Natural killer cell treated with Interleukin-12 subunit alpha and Interleukin-12 subunit beta and Interleukin-15 and Interleukin-18, amount 100 ng/mL, for 72 hours (primary cell): ENCODE measurements at regions not wholly inside any gene's neighbourhood (a gene's known extent, or its start where the extent isn't known, plus 50 kb on each side); places are given as distances from the start of the nearest gene placed in this dataset.

Source experiments
- ATAC-seq, 2 donors: fragments of 150-1000 bp; cut with Tn5 transposase in 1 of 2; sonication (Bioruptor Pico), chemical (Tn5 transposase) in 1 of 2; 2 replicates each; pipeline ENCODE4 v1.10.0; 2021
- DNase-seq: peaks from one replicate; pipeline ENCODE4 v3.0.0; 2022; ENCODE audit warnings: low spot score
- H3K27ac Mint-ChIP-seq, 2 donors: 1 replicate in 1 of 2; 2 replicates in 1 of 2; pipeline ENCODE4 v1.8.0; 2022; ENCODE audit warnings: mixed read lengths in 2 of 2, mild to moderate bottlenecking in 1 of 2, moderate library complexity in 1 of 2
- H3K27me3 Mint-ChIP-seq, 2 donors: 1 replicate in 1 of 2; 2 replicates in 1 of 2; pipeline ENCODE4 v1.8.0; 2022; ENCODE audit warnings: mixed read lengths in 2 of 2
- H3K36me3 Mint-ChIP-seq: one replicate; pipeline ENCODE4 v1.8.0; 2022; ENCODE audit warnings: mixed read lengths
- H3K4me1 Mint-ChIP-seq, 2 donors: 1 replicate in 1 of 2; 2 replicates in 1 of 2; pipeline ENCODE4 v1.8.0; 2022; ENCODE audit warnings: low read depth in 2 of 2, mixed read lengths in 2 of 2, mild to moderate bottlenecking in 1 of 2
- H3K4me3 Mint-ChIP-seq: one replicate; pipeline ENCODE4 v1.8.0; 2022; ENCODE audit warnings: mixed read lengths
- H3K9me3 Mint-ChIP-seq: 2 replicates; pipeline ENCODE4 v1.8.0; 2022; ENCODE audit warnings: mixed read lengths

DNA sequence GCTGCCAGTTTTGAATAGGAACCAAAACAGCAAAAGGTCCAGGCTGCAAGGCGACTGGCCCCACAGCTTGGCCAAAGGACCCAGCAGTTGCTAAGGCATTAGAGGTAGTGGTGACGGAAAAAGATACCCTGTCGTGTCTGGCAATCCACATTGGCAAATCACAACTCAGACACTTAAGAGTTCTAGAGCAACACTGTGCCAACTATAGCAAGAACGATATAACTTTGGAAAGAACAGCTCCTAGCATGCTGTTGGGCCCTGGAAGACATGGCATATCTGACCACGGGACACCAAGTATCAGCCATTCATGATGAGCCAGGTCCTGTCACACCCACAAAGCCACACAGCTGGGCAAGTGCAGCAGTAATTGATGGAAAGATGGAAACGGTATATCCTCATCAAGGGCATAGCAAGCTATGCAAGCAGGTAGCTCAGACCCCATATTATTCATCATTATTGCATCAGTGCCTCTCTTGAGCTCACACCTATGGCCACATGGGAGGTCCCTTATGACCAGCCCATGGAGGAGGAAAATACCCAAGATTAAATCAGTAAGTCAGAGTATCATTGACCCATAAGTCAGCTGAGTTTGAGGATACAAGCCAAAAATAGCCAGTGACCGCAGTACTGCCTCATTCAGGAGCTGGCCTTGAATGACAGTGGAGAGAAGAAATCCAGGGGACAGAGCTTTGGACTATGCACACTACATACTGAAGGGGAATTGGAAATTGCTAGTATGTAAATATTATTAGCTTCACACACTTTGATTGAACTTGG, 221.2 kb downstream of the SETD4 start:
- no peaks in the 10 kb centered on the region for H3K4me1 Mint-ChIP-seq

GRCh38 chr21:35838350-35838749, 222.0 kb downstream of the SETD4 start:
- DNase-seq, result no peak
- H3K27me3 Mint-ChIP-seq, result peaks cover 8 to 12% of the 10 kb centered on the region in 2 donors

More for the DNA sequence above, 221.2 kb downstream of the SETD4 start:
- H3K4me3 Mint-ChIP-seq, result no peak overlapping the region
- no peak overlapping the region for H3K27ac Mint-ChIP-seq
- H3K27me3 Mint-ChIP-seq, result peaks cover 8 to 10% of the 10 kb centered on the region in 2 donors
- DNase-seq, result no peak
- H3K9me3 Mint-ChIP-seq, result no peaks in the 10 kb centered on the region
- peak in 1 of 2 donors; percentile 20 for ATAC-seq
- no peaks in the 10 kb centered on the region for H3K36me3 Mint-ChIP-seq

DNA sequence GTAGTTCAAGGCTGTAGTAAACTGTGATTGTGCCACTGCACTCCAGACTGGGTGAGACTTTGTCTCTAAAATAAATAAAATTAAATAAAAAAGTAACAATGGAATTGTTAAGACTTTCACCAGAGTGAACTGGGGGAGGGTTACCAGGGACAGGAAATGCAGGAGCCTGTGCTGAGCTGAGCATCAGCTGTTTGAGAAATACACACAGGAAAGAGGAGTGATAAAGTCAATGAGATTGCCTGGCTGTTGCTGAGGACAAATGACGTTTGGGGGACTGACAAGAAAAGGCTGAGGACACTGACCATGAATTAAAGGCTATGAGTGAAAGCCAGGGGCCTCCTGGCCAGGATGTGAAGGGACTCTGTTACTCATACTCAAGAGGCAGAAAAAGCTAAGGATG, 226.3 kb downstream of the SETD4 start:
- Mint-ChIP-seq H3K36me3 (no peaks in the 10 kb centered on the region), H3K9me3 (no peaks in the 10 kb centered on the region), H3K27ac (no peak overlapping the region), H3K4me1 (peaks cover 0 to 4% of the 10 kb centered on the region in 2 donors), H3K27me3 (peaks cover 19 to 20% of the 10 kb centered on the region in 2 donors), H3K4me3 (no peak overlapping the region)
- ATAC-seq, result no peak
- no peak for DNase-seq

More at GRCh38 chr21:35838350-35838749, 222.0 kb downstream of the SETD4 start:
- Mint-ChIP-seq H3K36me3 (no peaks in the 10 kb centered on the region), H3K9me3 (no peaks in the 10 kb centered on the region), H3K4me1 (no peaks in the 10 kb centered on the region), H3K4me3 (no peak overlapping the region), H3K27ac (no peak overlapping the region)
- ATAC-seq, result no peak

- ATAC-seq (peak in 1 of 2 donors; percentile 45), DNase-seq (no peak)
- no peaks in the 10 kb centered on the region for H3K9me3 Mint-ChIP-seq
- H3K36me3 Mint-ChIP-seq, result no peaks in the 10 kb centered on the region
- peaks cover 0 to 6% of the 10 kb centered on the region in 2 donors for H3K4me1 Mint-ChIP-seq
- no peak overlapping the region for H3K4me3 Mint-ChIP-seq
- no peak overlapping the region for H3K27ac Mint-ChIP-seq
- H3K27me3 Mint-ChIP-seq, result peaks cover 24 to 25% of the 10 kb centered on the region in 2 donors
These were observed 226.9 kb downstream of the SETD4 start for GRCh38 chr21:35833388-35833787.

DNA sequence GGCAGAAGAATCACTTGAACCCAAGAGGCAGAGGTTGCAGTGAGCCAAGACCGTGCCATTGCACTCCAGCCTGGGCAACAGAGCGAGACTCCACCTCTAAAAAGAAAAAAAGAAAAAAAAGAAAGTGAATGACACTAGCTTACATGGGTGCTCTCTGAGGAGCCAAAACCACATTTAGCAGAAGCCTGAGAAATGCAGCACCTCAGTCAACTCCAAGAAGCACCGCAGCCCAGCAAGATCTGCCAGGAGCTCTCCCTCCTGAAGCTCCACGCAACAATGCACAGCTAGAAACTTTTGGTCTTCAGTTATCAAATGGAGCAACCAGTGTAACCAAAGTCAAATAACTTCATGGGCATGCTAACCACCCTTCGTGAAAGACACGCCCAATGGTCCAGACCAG, 229.1 kb downstream of the SETD4 start:
- Mint-ChIP-seq H3K9me3 (no peaks in the 10 kb centered on the region), H3K4me1 (peaks cover 0 to 6% of the 10 kb centered on the region in 2 donors), H3K27me3 (peaks cover 28 to 34% of the 10 kb centered on the region in 2 donors), H3K27ac (no peak overlapping the region), H3K36me3 (no peaks in the 10 kb centered on the region), H3K4me3 (no peak overlapping the region)
- DNase-seq (no peak), ATAC-seq (no peak)

DNA sequence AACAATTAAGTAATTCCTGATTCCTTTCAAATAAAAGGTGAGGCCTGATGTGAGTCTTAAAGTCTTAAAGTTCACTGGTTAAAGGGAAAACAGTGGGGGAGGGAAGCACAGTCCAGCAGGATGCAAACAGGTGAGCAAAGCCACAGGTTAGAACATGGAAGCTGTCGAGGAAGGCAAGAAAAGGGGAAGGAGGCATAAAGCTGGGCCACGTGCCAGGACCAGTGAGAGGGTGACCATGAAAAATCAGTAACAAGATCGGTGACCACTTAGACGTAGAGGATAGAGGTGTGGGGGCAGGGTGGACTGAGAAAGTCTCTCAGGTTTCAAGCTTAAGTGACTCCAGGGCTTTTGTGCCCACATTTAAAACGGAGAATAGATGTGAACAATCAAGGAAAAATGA, 231.3 kb downstream of the SETD4 start:
- Mint-ChIP-seq H3K27ac (no peak overlapping the region), H3K27me3 (peaks cover 29 to 50% of the 10 kb centered on the region in 2 donors), H3K9me3 (no peaks in the 10 kb centered on the region), H3K4me1 (peaks cover 0 to 6% of the 10 kb centered on the region in 2 donors), H3K4me3 (no peak overlapping the region), H3K36me3 (no peaks in the 10 kb centered on the region)
- ATAC-seq (no peak), DNase-seq (no peak)

GRCh38 chr21:35828161-35828560, 232.2 kb downstream of the SETD4 start:
- DNase-seq, result no peak
- ATAC-seq, result no peak
- Mint-ChIP-seq H3K4me3 (no peak overlapping the region), H3K4me1 (peaks cover 0 to 6% of the 10 kb centered on the region in 2 donors), H3K27me3 (peaks cover 36 to 59% of the 10 kb centered on the region in 2 donors), H3K36me3 (no peaks in the 10 kb centered on the region), H3K9me3 (no peaks in the 10 kb centered on the region), H3K27ac (no peak overlapping the region)

- no peak overlapping the region for H3K27ac Mint-ChIP-seq
- H3K36me3 Mint-ChIP-seq, result no peaks in the 10 kb centered on the region
- no peak overlapping the region for H3K4me3 Mint-ChIP-seq
- peaks cover 37 to 61% of the 10 kb centered on the region in 2 donors for H3K27me3 Mint-ChIP-seq
- DNase-seq (no peak), ATAC-seq (no peak)
- no peaks in the 10 kb centered on the region for H3K9me3 Mint-ChIP-seq
- H3K4me1 Mint-ChIP-seq, result peaks cover 0 to 6% of the 10 kb centered on the region in 2 donors
These were observed 233.3 kb downstream of the SETD4 start for GRCh38 chr21:35827004-35827403.

- Mint-ChIP-seq H3K27me3 (peaks cover 38 to 62% of the 10 kb centered on the region in 2 donors), H3K9me3 (no peaks in the 10 kb centered on the region), H3K4me3 (no peak overlapping the region), H3K27ac (no peak overlapping the region), H3K36me3 (no peaks in the 10 kb centered on the region), H3K4me1 (peaks cover 0 to 6% of the 10 kb centered on the region in 2 donors)
- no peak for ATAC-seq
- DNase-seq, result no peak
These were observed 234.7 kb downstream of the SETD4 start for GRCh38 chr21:35825370-35826353.

DNA sequence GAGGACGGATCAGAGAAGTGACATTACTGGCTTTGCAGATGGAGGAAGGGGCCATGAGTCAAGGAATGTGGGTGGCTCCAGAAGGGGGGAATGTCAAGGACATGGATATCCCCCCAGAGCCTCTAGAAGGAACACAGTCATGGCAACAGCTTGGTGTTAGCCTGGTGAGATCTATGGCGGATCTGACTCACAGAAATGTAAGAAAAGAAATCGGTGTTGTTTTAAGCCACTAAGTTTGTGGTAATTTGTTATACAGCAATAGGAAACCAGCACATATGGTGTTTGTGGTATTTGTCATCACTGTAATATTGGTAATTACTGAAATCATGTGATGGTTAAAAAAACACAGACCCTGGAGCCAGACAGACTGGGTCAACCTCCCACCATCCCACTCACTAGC, 236.2 kb downstream of the SETD4 start:
- ATAC-seq (no peak), DNase-seq (no peak)
- no peak overlapping the region for H3K27ac Mint-ChIP-seq
- no peaks in the 10 kb centered on the region for H3K36me3 Mint-ChIP-seq
- H3K4me3 Mint-ChIP-seq, result no peak overlapping the region
- H3K9me3 Mint-ChIP-seq, result no peaks in the 10 kb centered on the region
- H3K4me1 Mint-ChIP-seq, result peaks cover 0 to 3% of the 10 kb centered on the region in 2 donors
- peaks cover 35 to 59% of the 10 kb centered on the region in 2 donors for H3K27me3 Mint-ChIP-seq

DNA sequence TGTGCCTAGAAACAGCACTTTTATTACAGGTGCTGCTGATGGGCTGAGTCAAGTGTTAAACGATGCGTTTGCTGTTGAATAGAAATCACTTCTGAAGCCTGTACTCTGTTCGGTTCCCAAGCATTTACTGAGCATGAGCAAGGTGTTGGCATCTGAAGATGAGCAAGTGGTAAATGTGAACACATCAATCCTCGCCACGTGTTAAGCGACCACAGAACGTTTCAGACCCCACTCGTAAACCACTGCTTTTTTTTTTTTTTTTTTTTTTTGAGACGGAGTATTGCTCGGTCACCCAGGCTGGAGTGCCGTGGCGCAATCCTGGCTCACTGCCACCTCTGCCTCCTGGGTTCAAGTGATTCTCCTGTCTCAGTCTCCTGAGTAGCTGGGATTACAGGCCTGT, 241.2 kb downstream of the SETD4 start:
- H3K9me3 Mint-ChIP-seq, result no peaks in the 10 kb centered on the region
- peaks cover 19 to 37% of the 10 kb centered on the region in 2 donors for H3K27me3 Mint-ChIP-seq
- no peak overlapping the region for H3K27ac Mint-ChIP-seq
- H3K36me3 Mint-ChIP-seq, result no peaks in the 10 kb centered on the region
- no peak overlapping the region for H3K4me3 Mint-ChIP-seq
- peak; percentile 40 to 48 for ATAC-seq
- no peak for DNase-seq
- H3K4me1 Mint-ChIP-seq, result peaks cover 0 to 3% of the 10 kb centered on the region in 2 donors

GRCh38 chr21:35818597-35818996, 241.7 kb downstream of the SETD4 start:
- peaks cover 14 to 31% of the 10 kb centered on the region in 2 donors for H3K27me3 Mint-ChIP-seq
- H3K4me3 Mint-ChIP-seq, result no peak overlapping the region
- H3K4me1 Mint-ChIP-seq, result peaks cover 0 to 3% of the 10 kb centered on the region in 2 donors
- DNase-seq (no peak), ATAC-seq (no peak)
- no peaks in the 10 kb centered on the region for H3K9me3 Mint-ChIP-seq
- no peaks in the 10 kb centered on the region for H3K36me3 Mint-ChIP-seq
- no peak overlapping the region for H3K27ac Mint-ChIP-seq

DNA sequence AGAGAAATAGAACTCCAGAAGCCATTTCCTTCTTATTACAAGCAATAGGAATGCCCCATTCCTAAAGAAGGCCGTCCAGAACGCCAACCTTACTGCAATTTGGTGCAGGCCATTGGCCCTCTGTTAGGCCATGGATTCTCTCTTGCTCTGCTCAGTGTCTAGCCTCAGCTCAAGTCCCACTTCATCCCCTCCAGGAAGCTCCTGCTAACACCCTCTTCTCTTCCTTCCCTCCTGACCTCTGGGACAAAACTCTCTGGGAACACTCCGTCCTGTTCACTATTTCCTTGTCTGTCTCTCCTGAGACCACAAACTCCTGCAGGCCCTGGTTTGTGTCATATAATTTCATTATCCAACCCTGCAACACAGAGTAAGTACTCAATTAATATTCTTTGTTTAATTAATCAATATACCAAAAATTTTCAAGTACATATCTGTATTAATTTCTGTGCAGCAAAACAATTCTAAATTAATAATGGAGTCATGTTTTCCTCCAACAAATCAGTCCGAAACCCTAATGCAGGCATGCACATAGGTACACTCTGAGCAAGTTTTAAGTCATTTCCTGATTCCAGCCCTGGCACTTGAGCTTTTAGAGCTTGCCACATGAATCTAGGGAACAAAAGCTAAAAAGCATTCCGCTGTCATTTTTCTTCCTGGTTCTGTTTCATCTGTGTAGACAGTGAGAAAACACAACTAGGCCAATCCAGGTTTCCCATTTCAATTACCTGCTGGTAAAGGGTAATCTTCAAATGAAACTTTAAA, 245.3 kb downstream of the SETD4 start:
- no peak overlapping the region for H3K27ac Mint-ChIP-seq
- H3K4me3 Mint-ChIP-seq, result no peak overlapping the region
- no peak for ATAC-seq
- no peaks in the 10 kb centered on the region for H3K36me3 Mint-ChIP-seq
- H3K4me1 Mint-ChIP-seq, result peaks cover 0 to 3% of the 10 kb centered on the region in 2 donors
- DNase-seq, result no peak
- no peaks in the 10 kb centered on the region for H3K9me3 Mint-ChIP-seq
- peaks cover 7 to 28% of the 10 kb centered on the region in 2 donors for H3K27me3 Mint-ChIP-seq
